Ishikawa (cell line): ENCODE measurements at regions not wholly inside any gene's neighbourhood (a gene's known extent, or its start where the extent isn't known, plus 50 kb on each side); places are given as distances from the start of the nearest gene placed in this dataset.

Source experiments
- CEBPB ChIP-seq: IDR thresholded peaks from 2 replicates; pipeline ENCODE4 v1.6.1; 2012
- EP300 ChIP-seq: IDR thresholded peaks from 2 replicates; pipeline ENCODE4 v1.6.1; 2012; ENCODE audit warnings: borderline replicate concordance
- RAD21 ChIP-seq: IDR thresholded peaks from 2 replicates; pipeline ENCODE4 v1.6.1; 2012; ENCODE audit warnings: low read depth
- REST ChIP-seq: IDR thresholded peaks from 2 replicates; pipeline ENCODE4 v1.6.1; 2012; ENCODE audit warnings: low read depth, mild to moderate bottlenecking

DNA sequence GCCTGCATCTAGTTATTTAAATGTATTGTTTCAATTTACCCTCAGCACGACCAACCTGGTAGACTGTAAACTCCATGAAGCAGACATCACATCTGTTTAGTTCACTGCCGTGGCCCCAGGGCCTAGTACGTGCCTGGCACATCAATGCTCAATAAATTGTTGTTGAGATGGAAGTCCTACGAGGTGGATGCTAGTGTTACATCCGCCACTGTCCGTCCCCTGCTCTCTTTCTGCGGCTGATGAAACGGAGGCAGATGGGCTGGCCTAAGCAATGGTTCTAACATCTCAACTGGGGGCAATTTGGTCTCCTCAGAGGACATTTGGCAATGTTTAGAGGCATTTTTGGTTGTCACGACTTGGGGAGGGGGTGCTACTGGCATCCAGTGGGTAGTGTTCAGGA lies 121.4 kb upstream of the IGSF21 start:
- TF ChIP-seq CEBPB (no peak), REST (no peak), RAD21 (no peak), EP300 (no peak)
